ENCODE measurements at regions not wholly inside any gene's neighbourhood (a gene's known extent, or its start where the extent isn't known, plus 50 kb on each side); places are given as distances from the start of the nearest gene placed in this dataset.

DNA sequence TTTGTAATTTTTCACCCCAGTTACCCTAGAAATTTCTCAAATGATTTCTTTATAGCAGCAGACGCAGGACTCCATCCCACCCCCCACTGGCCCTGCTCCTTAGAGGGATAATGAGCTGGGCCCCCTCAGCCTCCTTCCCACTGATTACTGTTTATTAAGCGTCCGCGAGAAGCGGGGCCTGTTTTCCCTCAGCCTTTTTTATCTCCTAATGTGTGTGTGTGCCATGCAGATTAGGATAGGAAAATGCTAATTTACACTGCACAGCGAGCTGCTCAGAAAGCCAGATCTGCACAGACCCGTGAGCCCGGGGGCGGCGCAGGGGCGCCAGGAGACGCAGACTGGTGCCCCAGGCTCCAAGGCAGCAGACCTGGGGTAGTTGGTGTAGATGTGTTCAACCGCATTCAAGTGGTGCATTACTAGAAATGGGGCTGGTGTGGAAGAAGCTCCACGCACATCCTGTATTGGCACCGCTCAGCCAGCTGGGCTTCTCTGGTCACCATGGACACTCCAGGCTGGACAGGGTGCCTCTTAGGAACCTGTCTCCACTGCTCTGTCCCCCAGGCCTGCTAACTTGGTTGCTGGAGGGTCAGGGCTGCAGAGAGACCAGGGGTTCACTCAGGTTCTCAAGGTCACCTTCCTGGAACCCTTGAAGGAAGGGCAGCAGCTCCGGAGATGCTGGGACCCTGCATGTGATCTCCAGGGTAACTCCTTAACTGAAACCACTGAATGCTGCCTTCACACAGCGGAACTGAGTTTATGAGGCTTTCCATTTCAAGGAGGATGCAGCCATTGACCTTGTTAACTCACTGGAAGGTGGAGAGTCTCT is 256.3 kb downstream of the ERMARD start:
- H3K27ac ChIP-seq: no peak overlapping the region
- 74 to 77% (median 77%) methylated on average over 16 to 17 of the region's 17 CpGs for WGBS, 4 donors
- no peak for ATAC-seq
- intact Hi-C loops (cut with DNase I): no loop called here
- H3K9me3 ChIP-seq: peaks cover 0 to 11% (median 0%) of the 10 kb centered on the region in 12 donors
- peaks cover 0 to 28% (median 16%) of the 10 kb centered on the region in 12 donors for H3K4me1 ChIP-seq
- no peak overlapping the region for H3K4me3 ChIP-seq
- no peaks in the 10 kb centered on the region for H3K36me3 ChIP-seq
- TF ChIP-seq POLR2A (IDR thresholded peaks at IDR 0.05): no peak
- TF ChIP-seq, protein P1, sequence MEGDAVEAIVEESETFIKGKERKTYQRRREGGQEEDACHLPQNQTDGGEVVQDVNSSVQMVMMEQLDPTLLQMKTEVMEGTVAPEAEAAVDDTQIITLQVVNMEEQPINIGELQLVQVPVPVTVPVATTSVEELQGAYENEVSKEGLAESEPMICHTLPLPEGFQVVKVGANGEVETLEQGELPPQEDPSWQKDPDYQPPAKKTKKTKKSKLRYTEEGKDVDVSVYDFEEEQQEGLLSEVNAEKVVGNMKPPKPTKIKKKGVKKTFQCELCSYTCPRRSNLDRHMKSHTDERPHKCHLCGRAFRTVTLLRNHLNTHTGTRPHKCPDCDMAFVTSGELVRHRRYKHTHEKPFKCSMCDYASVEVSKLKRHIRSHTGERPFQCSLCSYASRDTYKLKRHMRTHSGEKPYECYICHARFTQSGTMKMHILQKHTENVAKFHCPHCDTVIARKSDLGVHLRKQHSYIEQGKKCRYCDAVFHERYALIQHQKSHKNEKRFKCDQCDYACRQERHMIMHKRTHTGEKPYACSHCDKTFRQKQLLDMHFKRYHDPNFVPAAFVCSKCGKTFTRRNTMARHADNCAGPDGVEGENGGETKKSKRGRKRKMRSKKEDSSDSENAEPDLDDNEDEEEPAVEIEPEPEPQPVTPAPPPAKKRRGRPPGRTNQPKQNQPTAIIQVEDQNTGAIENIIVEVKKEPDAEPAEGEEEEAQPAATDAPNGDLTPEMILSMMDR (IDR thresholded peaks at IDR 0.05): no peak
- H3K27me3 ChIP-seq: no peaks in the 10 kb centered on the region
- DNase-seq: peak in 1 of 5 donors; percentile 32

DNA sequence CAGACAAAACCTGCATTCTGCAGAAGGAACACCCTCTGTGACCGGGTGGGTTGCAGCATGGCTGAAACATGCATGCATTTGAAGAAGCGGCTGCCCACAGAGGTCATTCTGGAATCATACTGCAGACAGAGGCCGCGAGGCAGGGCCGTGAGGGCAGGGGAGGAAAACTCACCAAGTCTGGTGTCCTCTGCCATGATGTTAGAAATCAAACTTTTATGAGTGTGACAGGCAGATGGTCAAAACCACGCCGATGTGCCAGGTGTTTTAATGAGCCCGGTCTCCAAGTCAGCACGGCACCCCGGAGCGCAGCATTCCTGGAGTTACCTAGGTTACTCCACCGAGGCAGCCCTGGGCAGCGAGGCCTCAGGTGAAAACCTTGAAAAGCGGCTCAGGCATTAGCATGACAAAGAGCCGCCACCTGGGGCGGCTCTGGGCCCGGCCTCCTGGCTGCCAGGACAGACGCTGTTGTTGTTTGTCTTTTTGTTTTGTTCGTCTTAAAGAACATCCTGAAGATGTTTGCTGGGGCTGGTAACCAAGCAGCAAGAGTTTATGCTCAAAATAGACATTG is 255.6 kb downstream of the ERMARD start:
- intact Hi-C loops (cut with DNase I): no loop called here
- H3K4me1 ChIP-seq: peaks cover 0 to 27% (median 15%) of the 10 kb centered on the region in 12 donors
- WGBS, 4 donors: 74 to 79% (median 75%) methylated on average over 10 to 19 of the region's 19 CpGs
- H3K27me3 ChIP-seq: no peaks in the 10 kb centered on the region
- H3K4me3 ChIP-seq: no peak overlapping the region
- TF ChIP-seq, protein P1 (IDR thresholded peaks at IDR 0.05): no peak
- TF ChIP-seq POLR2A (IDR thresholded peaks at IDR 0.05): no peak
- H3K9me3 ChIP-seq: peaks cover 0 to 12% (median 0%) of the 10 kb centered on the region in 12 donors
- H3K36me3 ChIP-seq: no peaks in the 10 kb centered on the region
- DNase-seq (peak in 3 of 5 donors; percentile 4 to 40 (median 15)), ATAC-seq (no peak)
- no peak overlapping the region for H3K27ac ChIP-seq

DNA sequence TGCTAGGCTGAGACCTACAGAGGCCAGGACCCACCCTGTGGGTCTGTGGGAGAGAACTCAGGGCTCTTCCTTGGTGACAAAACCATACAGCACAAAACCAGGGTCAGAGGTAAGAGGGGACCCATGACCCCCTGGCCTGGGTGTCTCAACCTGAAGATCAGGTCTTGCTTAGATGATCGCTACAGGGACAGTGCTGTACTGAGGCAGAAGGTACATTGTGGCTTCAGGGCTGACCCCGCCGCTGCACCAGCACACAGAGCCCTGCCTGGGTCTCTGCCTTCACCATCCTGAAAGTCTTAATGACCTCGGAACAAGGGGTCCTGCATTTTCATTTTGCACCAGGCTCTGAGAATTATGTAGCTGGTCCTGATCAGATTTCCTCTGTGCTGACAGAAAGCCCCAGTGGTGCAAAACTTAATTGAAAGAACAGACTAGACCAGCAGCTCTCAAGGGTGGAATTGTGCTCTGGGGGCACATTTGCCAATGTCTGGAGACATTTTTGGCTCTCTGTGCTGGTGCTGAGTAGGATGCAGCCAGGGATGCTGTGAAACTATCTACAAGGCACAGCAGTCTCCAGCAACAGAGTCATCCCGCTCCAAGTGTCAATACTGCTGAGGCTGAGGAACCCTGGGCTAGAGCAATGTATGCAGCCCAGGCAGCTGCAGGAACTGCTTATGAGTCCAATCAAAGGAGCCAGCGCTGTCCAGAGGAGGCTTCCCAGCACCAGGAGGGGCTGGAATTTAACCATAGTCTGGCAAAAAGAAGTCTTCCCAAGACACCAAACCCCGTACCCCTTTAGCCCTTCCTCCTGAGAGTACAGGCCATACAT is 254.9 kb downstream of the ERMARD start:
- H3K4me3 ChIP-seq: no peak overlapping the region
- 85 to 91% (median 90%) methylated on average over 3 to 7 of the region's 7 CpGs for WGBS, 4 donors
- intact Hi-C loops (cut with DNase I): no loop called here
- H3K4me1 ChIP-seq: peaks cover 0 to 20% (median 8%) of the 10 kb centered on the region in 12 donors
- ATAC-seq (no peak), DNase-seq (no peak)
- peak overlapping the region in 1 of 12 donors; percentile 49 for H3K27ac ChIP-seq
- H3K36me3 ChIP-seq: no peaks in the 10 kb centered on the region
- peaks cover 0 to 16% (median 0%) of the 10 kb centered on the region in 12 donors for H3K9me3 ChIP-seq
- TF ChIP-seq, protein P1 (IDR thresholded peaks at IDR 0.05): no peak
- no peak for TF ChIP-seq POLR2A (IDR thresholded peaks at IDR 0.05)
- H3K27me3 ChIP-seq: no peaks in the 10 kb centered on the region

DNA sequence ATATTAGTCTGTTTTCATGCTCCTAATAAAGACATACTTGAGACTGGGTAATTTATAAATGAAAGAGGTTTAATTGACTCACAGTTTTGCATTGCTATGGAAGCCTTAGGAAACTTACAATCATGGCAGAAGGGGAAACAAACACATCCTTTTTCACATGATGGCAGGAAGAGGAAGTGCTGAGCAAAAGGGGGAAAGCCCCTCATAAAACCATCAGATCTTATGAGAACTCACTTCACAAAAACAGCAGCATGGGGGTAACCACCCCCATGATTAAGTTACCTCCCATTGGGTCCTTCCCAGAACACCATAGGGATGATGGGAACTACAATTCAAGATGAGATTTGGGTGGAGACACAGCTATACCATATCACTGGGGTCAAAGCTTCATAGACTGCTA is 254.2 kb downstream of the ERMARD start:
- peaks cover 0 to 16% (median 0%) of the 10 kb centered on the region in 12 donors for H3K9me3 ChIP-seq
- ATAC-seq (no peak), DNase-seq (no peak)
- peaks cover 0 to 13% (median 2%) of the 10 kb centered on the region in 12 donors for H3K4me1 ChIP-seq
- intact Hi-C loops (cut with DNase I): no loop called here
- H3K27me3 ChIP-seq: no peaks in the 10 kb centered on the region
- H3K4me3 ChIP-seq: no peak overlapping the region
- H3K27ac ChIP-seq: peak overlapping the region in 1 of 12 donors; percentile 49
- TF ChIP-seq, protein P1 (IDR thresholded peaks at IDR 0.05): no peak
- TF ChIP-seq POLR2A (IDR thresholded peaks at IDR 0.05): no peak
- H3K36me3 ChIP-seq: no peaks in the 10 kb centered on the region
